ENCODE measurements at regions not wholly inside any gene's neighbourhood (a gene's known extent, or its start where the extent isn't known, plus 50 kb on each side); places are given as distances from the start of the nearest gene placed in this dataset.

GRCh38 chr7:9778367-9778766, 1195.3 kb upstream of the PHF14 start:
- TF ChIP-seq CTCF (IDR thresholded peaks at IDR 0.05): no peak
- TF ChIP-seq POLR2AphosphoS5 (IDR thresholded peaks at IDR 0.05; ENCODE audit: insufficient read depth in 1 of 2, low read depth in 1 of 2): no peak
- no peak for TF ChIP-seq POLR2A (IDR thresholded peaks at IDR 0.05)
